WTC11 (cell line): ENCODE measurements at regions not wholly inside any gene's neighbourhood (a gene's known extent, or its start where the extent isn't known, plus 50 kb on each side); places are given as distances from the start of the nearest gene placed in this dataset.
A peak's percentile ranks its signal among the peaks of the same experiment; 100 is the strongest.

Source experiments
- ATAC-seq: fragments of 200-7000 bp; cut with Tn5 transposase; 2 replicates; pipeline ENCODE4 v1.10.0; 2021; ENCODE audit warnings: mild to moderate bottlenecking, moderate library complexity
- CTCF ChIA-PET: fragments of 300-600 bp; sonication (Branson Sonifier 250); formaldehyde crosslinking; loops from one replicate; lab custom pipeline; 2021; ENCODE audit warnings: antibody characterized with exemption; lab: Charles Lee
- POLR2A ChIA-PET: fragments of 350-600 bp; sonication (Branson Sonifier 250); formaldehyde crosslinking; loops from one replicate; lab custom pipeline; 2021; ENCODE audit warnings: antibody characterized with exemption; lab: Charles Lee
- DNase-seq: peaks from one replicate; pipeline ENCODE4 v3.0.0; 2021; ENCODE audit warnings: low spot score
- H3K27ac Mint-ChIP-seq: 2 replicates; pipeline ENCODE4 v1.8.0; 2021; ENCODE audit warnings: mixed read lengths
- H3K27me3 Mint-ChIP-seq: 2 replicates; pipeline ENCODE4 v1.8.0; 2021; ENCODE audit warnings: low read depth, mild to moderate bottlenecking, moderate library complexity, mixed read lengths
- H3K36me3 Mint-ChIP-seq: 2 replicates; pipeline ENCODE4 v1.8.0; 2021; ENCODE audit warnings: mixed read lengths
- H3K4me1 Mint-ChIP-seq: 2 replicates; pipeline ENCODE4 v1.8.0; 2022; ENCODE audit warnings: mixed read lengths
- H3K4me3 Mint-ChIP-seq: 2 replicates; pipeline ENCODE4 v1.8.0; 2021; ENCODE audit warnings: mild to moderate bottlenecking, moderate library complexity, mixed read lengths
- H3K9me3 Mint-ChIP-seq: 2 replicates; pipeline ENCODE4 v1.8.0; 2021; ENCODE audit warnings: mixed read lengths
- ATF3 ChIP-seq: sonication (generic); formaldehyde crosslinking; conservative IDR thresholded peaks from 2 replicates; pipeline ENCODE4 v1.8.1; 2022; ENCODE audit warnings: mild to moderate bottlenecking, missing genetic modification reagents
- ATF6 ChIP-seq: sonication (generic); formaldehyde crosslinking; IDR thresholded peaks from 2 replicates; pipeline ENCODE4 v1.8.1; 2023; ENCODE audit warnings: mild to moderate bottlenecking, missing genetic modification reagents
- CTCF ChIP-seq: fragments of 200-600 bp; IDR thresholded peaks from 2 replicates; pipeline ENCODE4 v1.8.0; 2022; ENCODE audit warnings: antibody characterized with exemption
- HMGA2 ChIP-seq: fragments of 250-450 bp; sonication (Bioruptor Pico); IDR thresholded peaks from 2 replicates; pipeline ENCODE4 v1.4.0; 2021; ENCODE audit warnings: mild to moderate bottlenecking, moderate library complexity
- HMGXB4 ChIP-seq: sonication (generic); formaldehyde crosslinking; IDR thresholded peaks from 2 replicates; pipeline ENCODE4 v1.8.1; 2023; ENCODE audit warnings: mild to moderate bottlenecking, moderate library complexity, missing genetic modification reagents
- JAZF1 ChIP-seq: fragments of 250-450 bp; sonication (Bioruptor Pico); IDR thresholded peaks from 2 replicates; pipeline ENCODE4 v1.9.0; 2021; ENCODE audit warnings: moderate library complexity, mild to moderate bottlenecking, inconsistent platforms
- MLX ChIP-seq: sonication (generic); formaldehyde crosslinking; IDR thresholded peaks from 2 replicates; pipeline ENCODE4 v1.8.1; 2023; ENCODE audit warnings: mild to moderate bottlenecking, missing genetic modification reagents, moderate library complexity
- NR2C2 ChIP-seq: sonication (generic); formaldehyde crosslinking; IDR thresholded peaks from 2 replicates; pipeline ENCODE4 v1.8.0; 2022; ENCODE audit warnings: mild to moderate bottlenecking, missing genetic modification reagents
- SMAD4 ChIP-seq: sonication (generic); formaldehyde crosslinking; IDR thresholded peaks from 2 replicates; pipeline ENCODE4 v1.8.0; 2022; ENCODE audit warnings: mild to moderate bottlenecking, missing genetic modification reagents
- STAT6 ChIP-seq: sonication (generic); formaldehyde crosslinking; conservative IDR thresholded peaks from 2 replicates; pipeline ENCODE4 v1.8.1; 2023; ENCODE audit warnings: mild to moderate bottlenecking, low read depth, missing genetic modification reagents, moderate library complexity
- TCF7 ChIP-seq: sonication (generic); formaldehyde crosslinking; IDR thresholded peaks from 2 replicates; pipeline ENCODE4 v1.8.0; 2022; ENCODE audit warnings: mild to moderate bottlenecking, low read depth, missing genetic modification reagents, moderate library complexity
- TP53 ChIP-seq: sonication (generic); formaldehyde crosslinking; IDR thresholded peaks from 2 replicates; pipeline ENCODE4 v1.8.1; 2023; ENCODE audit warnings: mild to moderate bottlenecking, missing genetic modification reagents
- ZMAT4 ChIP-seq: fragments of 250-450 bp; sonication (Bioruptor Pico); IDR thresholded peaks from 2 replicates; pipeline ENCODE4 v1.9.0; 2021; ENCODE audit warnings: mild to moderate bottlenecking

GRCh38 chr6:63476302-63476701 is 96.0 kb upstream of the LOC128125822 start:
- H3K4me1 Mint-ChIP-seq, result peaks cover 10% of the 10 kb centered on the region
- CTCF ChIA-PET, result interaction anchor here (0.6 to 0.9 kb wide), 2 partner anchors 35 to 125 kb away, joined by 3 to 4 read pairs; no protein-coding TSS in a partner anchor
- POLR2A ChIA-PET, result interaction anchor here (0.5 to 0.9 kb wide), 2 partner anchors 36 to 159 kb away, joined by 3 to 4 read pairs; no protein-coding TSS in a partner anchor
- peak; percentile 50; the same call in 1 of the 2 replicates for ATAC-seq
- H3K9me3 Mint-ChIP-seq, result peaks cover 8% of the 10 kb centered on the region; the same call in 1 of the 2 replicates
- DNase-seq, result no peak
- H3K36me3 Mint-ChIP-seq, result peaks cover 13% of the 10 kb centered on the region
- H3K4me3 Mint-ChIP-seq, result no peak overlapping the region
- H3K27ac Mint-ChIP-seq, result no peak overlapping the region
- TF ChIP-seq ATF3 (CRISPR knock-in tag), result no peak
- no peak for TF ChIP-seq NR2C2 (CRISPR knock-in tag)
- TF ChIP-seq HMGXB4 (CRISPR knock-in tag), result no peak
- H3K27me3 Mint-ChIP-seq, result no peaks in the 10 kb centered on the region

- Mint-ChIP-seq H3K9me3 (no peaks in the 10 kb centered on the region), H3K27me3 (no peaks in the 10 kb centered on the region), H3K4me3 (no peak overlapping the region), H3K36me3 (peaks cover 6% of the 10 kb centered on the region), H3K4me1 (peaks cover 10% of the 10 kb centered on the region), H3K27ac (no peak overlapping the region)
- no peak for DNase-seq
- no peak for TF ChIP-seq TP53 (CRISPR knock-in tag)
- no peak for TF ChIP-seq CTCF
- no peak for TF ChIP-seq STAT6 (CRISPR knock-in tag)
- no peak for TF ChIP-seq HMGA2
- TF ChIP-seq ATF6, result no peak
- no peak for TF ChIP-seq JAZF1 (CRISPR knock-in tag)
- no peak for TF ChIP-seq TCF7 (CRISPR knock-in tag)
- TF ChIP-seq ZMAT4 (CRISPR knock-in tag), result no peak
- TF ChIP-seq MLX, result no peak
- TF ChIP-seq SMAD4 (CRISPR knock-in tag), result no peak
- ChIA-PET POLR2A (no interaction called here), CTCF (no interaction called here)
- ATAC-seq, result no peak
Measured at GRCh38 chr6:63477422-63478040, 94.7 kb upstream of the LOC128125822 start.
